HepG2 (cell line): ENCODE measurements at regions not wholly inside any gene's neighbourhood (a gene's known extent, or its start where the extent isn't known, plus 50 kb on each side); places are given as distances from the start of the nearest gene placed in this dataset.

Experiments used
- ARID5B ChIP-seq: IDR thresholded peaks from 2 replicates; pipeline ENCODE4 v1.4.0; 2020; ENCODE audit warnings: mild to moderate bottlenecking, missing genetic modification reagents
- ATRX ChIP-seq: sonication (generic); formaldehyde crosslinking; IDR thresholded peaks from 2 replicates; pipeline ENCODE4 v1.4.0; 2020; ENCODE audit warnings: missing genetic modification reagents, borderline replicate concordance
- KIAA2018 ChIP-seq: sonication (generic); formaldehyde crosslinking; IDR thresholded peaks from 2 replicates; pipeline ENCODE4 v1.5.0; 2020; ENCODE audit warnings: mild to moderate bottlenecking, missing genetic modification reagents, borderline replicate concordance
- NAIF1 ChIP-seq: sonication (generic); formaldehyde crosslinking; IDR thresholded peaks from 2 replicates; pipeline ENCODE4 v1.5.0; 2020; ENCODE audit warnings: mild to moderate bottlenecking, missing genetic modification reagents, borderline replicate concordance
- RNF219 ChIP-seq: sonication (generic); formaldehyde crosslinking; IDR thresholded peaks from 2 replicates; pipeline ENCODE4 v1.5.0; 2020; ENCODE audit warnings: mild to moderate bottlenecking, missing genetic modification reagents
- TCF7 ChIP-seq: sonication (generic); IDR thresholded peaks from 2 replicates; pipeline ENCODE4 v1.6.1; 2016; ENCODE audit warnings: antibody characterized with exemption, low read depth
- ZNF281 ChIP-seq: sonication (generic); formaldehyde crosslinking; IDR thresholded peaks from 2 replicates; pipeline ENCODE4 v1.4.0; 2020; ENCODE audit warnings: missing genetic modification reagents, borderline replicate concordance
- TF ChIP-seq, protein P1 (sequence below): sonication (generic); formaldehyde crosslinking; IDR thresholded peaks from 2 replicates; pipeline ENCODE4 v1.4.0; 2020; ENCODE audit warnings: mild to moderate bottlenecking, missing genetic modification reagents

GRCh38 chr9:113705928-113706519 lies 170.1 kb upstream of the ZNF618 start (continued):
- TF ChIP-seq ZNF281 (CRISPR knock-in tag) (no peak), ATRX (CRISPR knock-in tag) (no peak), KIAA2018 (no peak), RNF219 (no peak), ARID5B (CRISPR knock-in tag) (peak; percentile 77), NAIF1 (no peak), TCF7 (peak; percentile 41; the same call in 1 of the 2 replicates)
- TF ChIP-seq, protein P1, sequence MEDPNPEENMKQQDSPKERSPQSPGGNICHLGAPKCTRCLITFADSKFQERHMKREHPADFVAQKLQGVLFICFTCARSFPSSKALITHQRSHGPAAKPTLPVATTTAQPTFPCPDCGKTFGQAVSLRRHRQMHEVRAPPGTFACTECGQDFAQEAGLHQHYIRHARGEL (CRISPR knock-in tag): no peak
